Amniotic epithelial cell (primary cell): ENCODE measurements at regions not wholly inside any gene's neighbourhood (a gene's known extent, or its start where the extent isn't known, plus 50 kb on each side); places are given as distances from the start of the nearest gene placed in this dataset.
A peak's percentile ranks its signal among the peaks of the same experiment; 100 is the strongest.

Experiments used
- DNase-seq: peaks from one replicate; pipeline ENCODE4 v3.0.0-alpha.2; 2010; ENCODE audit warnings: low read depth

DNA sequence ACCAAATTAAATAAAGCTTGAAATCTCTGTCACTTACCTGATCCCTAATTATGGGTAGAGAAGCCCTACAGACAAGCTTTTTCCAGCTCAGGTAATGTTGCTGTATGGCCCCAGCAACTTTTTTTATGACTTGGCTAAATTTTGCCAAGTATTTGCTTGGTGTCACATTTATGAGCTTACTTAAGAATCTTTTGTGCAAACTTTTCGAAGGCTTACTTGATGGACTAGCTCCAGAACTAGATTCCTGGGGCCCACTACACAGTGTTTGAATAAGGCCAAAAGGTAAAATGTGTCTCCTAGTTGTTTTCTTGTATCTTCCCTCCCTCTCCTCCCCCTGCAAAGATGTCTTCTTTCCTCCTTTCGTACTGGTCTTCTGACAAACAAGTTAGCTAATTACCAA lies 257.9 kb downstream of the OSR1 start:
- no peak for DNase-seq

DNA sequence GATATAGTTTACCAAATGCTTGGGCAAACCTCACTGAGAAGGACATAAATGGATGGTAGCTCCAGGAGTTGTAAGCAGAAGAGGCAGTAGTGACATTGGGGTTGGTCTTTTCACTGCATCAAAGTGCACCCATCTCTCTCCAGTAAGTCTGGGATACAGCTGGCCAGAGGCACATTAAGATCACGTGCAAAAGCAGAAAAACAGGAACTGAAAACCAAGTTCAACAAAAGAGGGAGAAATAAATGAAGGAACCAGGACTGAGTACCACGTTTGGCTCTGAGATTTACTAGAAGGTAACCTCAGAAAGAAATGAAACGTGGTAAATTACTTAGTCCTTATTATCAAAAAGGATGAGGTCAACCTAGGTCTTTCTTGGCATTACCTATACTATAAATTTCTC lies 259.2 kb downstream of the OSR1 start:
- DNase-seq, result no peak

DNA sequence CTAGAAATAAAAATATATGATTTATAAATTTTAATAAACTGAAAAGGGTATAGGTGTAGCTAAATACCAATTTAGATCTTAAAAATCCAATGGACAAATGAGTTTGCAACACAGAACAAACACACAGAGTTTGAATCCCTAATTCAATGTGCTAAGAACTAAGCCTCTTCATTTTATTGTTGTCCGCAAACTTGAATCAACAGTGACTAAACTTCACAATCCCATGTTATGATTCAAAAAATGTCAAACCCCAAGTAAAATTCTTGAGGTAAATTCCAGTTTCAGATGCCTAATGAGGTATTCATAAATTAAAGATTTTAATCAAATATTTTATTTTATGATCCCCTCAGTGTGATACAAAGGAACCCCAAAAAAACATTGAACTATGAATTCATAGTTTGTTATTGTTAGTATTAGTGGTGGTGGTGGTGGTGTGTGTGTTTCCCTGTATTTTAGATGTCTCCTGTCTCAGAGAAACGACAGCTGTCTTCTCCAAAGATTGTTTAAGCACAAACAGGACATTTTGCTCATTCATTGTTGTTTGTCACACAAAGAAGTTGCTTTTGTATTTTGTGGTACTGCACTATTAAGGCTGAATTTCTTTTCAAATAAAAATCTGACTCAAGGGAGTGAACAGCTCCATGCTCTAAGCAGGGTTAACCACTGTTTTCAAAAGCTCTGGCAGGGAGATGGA lies 259.8 kb downstream of the OSR1 start:
- DNase-seq, result peak; percentile 12

DNA sequence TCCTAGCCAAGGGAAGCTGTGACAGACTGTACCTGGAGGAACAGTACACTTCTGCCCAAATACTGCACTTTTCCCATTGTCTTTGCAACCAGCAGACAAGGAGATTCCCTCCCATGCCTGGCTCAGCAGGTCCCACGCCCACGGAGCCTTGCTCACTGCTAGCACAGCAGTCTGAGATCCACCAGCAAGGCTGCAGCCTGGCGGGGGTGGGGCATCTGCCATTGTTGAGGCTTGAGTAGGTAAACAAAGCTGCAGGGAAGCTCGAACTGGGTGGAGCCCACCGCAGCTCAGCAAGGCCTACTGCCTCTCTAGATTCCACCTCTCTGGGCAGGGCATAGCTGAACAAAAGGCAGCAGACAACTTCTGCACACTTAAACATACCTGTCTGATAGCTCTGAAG lies 268.9 kb downstream of the OSR1 start:
- DNase-seq, result peak; percentile 4

DNA sequence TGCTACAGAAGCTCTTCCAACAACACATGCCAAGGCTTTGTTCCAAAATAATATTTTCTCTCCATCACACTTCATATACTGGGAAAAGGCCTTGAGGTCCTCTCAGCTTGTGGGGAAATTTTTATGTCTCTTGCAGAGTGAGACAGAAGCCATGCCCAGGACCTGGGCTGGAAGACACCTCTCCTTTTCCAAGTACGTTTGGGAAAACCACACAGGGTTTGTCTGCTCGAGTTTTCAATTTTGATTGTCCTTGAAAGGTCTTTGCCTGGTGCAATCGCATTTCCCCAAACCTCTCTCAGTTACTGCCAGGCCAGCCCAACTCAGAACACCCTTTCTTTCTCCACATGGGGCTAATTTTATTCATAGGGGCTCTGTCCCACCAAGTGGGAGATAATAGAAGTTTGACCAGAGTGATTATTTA lies 272.2 kb downstream of the OSR1 start:
- DNase-seq, result no peak

DNA sequence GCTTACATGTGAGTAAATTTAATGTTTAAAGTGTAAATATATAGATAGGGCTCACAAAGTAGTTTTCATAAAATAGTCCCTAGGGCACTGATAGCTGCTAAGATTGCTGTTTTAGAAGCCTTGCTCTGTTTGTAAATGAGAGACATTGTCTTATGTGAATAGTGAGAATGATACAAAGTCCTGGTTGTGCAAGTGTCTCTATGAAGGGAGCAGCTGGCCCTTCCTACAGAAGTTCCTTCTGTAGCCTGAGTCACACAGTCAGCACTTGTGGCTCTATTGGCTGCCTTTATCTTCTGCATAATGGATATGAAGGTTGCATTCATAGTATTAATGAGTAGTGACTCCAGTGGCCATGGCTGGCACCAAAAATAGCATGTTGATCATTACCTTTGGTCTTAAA lies 279.7 kb downstream of the OSR1 start:
- DNase-seq, result no peak

DNA sequence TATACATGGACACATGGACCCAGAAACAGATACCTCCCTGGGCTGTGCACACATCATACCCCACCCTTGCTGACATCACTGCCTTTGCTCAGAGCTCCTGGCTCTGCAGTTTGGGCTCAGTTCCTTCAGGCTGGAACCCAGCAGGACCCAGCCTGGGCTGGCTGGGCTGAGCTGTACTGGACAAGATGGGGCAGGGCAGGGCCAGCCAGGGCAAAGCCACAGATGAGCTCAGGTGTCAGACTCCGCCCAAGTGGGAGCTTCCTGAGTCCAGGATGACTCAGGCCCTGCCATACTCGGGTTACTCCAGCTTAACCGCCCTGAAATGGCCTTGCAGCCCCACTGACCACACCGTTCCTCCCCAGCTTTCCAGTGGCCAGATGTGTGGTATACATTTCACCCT lies 284.9 kb downstream of the OSR1 start:
- peak; percentile 55 for DNase-seq

DNA sequence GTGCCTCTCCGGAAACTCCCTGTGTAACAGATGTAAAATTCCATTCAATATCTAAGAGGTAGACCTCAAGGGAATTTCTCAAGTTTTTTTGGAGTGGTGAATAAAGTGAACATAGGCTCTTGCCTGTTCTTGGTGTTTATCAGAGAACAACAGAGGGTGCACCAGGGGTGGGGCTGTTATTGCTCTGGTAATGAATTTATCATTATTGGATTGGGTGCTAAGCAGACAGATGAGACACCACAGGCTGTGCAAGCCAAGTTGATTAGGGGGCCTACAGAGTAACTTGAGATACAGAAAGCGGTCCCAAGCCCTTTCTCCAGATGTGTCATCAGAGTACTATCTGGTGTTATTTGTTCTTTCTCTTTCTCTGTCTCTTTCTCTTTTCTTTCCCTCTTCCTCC lies 286.3 kb downstream of the OSR1 start:
- DNase-seq, result no peak

DNA sequence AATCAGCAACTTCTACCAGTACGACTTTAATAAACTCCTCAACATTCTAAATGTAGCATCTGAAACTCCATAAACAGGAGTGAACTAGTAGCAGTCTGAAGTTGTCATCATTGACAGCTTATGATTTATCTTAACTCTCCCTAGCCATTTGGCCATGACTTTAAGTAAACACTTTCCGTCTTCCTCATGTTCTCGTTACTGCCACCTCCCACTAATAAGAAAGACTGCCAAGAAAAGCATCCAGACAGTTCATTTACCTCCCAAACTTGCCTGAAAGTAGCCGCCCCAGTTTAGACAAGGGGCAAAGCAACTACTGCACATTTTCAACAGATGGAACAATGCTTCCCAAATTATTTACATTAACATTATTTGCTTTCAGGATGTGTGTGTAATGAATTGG lies 287.5 kb downstream of the OSR1 start:
- DNase-seq, result no peak

DNA sequence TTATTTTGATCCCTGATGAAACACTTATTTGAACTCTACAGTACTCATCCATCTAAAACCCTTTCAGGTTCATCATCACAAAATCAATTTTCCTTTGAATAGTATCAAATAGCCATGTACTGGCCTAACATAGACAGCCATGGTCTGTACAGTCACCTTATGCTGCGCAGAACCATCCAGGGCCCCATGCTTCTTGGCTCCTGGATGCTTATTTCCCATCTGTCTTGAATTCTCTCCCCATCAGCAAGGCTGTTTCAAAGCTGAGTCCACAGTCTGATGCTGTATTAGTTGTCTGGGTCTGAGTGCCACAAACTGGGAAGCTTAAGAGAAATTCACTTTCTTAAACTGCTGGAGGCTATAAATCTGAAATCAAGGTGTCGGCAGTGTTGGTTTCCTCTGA lies 290.2 kb downstream of the OSR1 start:
- DNase-seq, result no peak

DNA sequence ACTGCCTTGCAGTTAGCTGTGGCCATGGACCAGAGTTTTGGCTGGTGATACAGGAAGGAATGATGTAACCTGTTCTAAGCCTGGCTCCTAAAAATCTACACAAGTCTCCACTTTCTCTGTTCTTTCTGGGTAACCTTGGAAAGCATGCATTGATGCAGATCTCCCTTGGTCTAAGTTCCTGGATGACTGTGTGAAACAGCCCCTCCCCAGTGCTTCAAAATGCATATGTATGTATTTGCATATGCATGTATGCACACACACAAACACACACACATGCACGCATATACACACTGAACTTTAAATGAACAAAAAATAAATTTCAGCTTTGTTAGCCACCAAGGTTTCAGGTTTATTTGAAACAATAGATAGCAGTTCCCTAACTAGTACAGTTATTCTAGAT lies 296.1 kb downstream of the OSR1 start:
- DNase-seq, result no peak

DNA sequence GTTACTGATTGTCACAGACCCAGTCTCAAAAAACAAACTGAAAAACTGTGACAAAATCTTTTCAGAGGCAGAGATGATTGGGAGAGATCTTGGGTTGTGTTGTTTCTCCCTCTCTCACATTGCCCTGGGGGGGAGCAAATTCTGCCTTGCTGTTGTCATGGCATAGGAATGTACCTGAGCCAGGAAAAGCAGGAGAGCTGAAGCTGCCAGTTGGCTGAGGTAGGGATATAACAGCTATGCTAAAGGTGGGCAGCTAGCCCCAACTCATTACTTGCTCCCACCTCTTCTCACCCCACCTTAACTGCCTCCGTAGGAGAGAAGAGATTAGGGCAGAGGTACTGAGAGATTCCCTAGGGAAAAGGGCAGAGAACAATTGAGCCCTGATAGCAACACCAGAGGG lies 299.3 kb downstream of the OSR1 start:
- no peak for DNase-seq

DNA sequence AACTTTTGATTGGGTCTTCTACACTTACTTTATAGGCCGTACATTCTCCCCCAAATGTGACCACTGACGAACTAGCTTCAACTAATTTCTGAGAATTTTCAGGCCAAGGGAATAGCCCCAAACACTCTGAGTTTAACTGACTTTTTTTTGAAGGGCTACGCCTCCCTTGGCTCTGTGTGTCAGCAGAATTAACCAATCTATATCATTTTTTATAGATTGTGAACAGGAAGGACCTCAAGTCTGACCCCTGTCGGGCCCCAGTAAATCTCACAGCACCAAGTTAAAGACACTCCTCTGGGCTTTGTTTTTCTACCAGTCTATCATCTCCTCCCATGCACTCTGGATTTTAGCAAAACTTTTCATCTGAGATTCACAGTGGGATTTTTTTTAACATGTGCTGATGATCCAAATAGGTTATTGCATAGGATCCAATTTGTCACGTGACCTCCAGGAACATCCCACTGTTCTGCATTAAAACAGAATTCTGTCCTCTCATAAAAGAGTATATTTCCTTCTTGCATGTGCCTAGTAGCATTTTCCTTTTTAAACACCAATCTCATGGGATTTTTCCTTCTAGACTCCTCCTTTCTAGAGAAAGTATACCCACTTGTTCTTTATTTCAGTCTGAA lies 307.1 kb downstream of the OSR1 start:
- DNase-seq, result no peak

DNA sequence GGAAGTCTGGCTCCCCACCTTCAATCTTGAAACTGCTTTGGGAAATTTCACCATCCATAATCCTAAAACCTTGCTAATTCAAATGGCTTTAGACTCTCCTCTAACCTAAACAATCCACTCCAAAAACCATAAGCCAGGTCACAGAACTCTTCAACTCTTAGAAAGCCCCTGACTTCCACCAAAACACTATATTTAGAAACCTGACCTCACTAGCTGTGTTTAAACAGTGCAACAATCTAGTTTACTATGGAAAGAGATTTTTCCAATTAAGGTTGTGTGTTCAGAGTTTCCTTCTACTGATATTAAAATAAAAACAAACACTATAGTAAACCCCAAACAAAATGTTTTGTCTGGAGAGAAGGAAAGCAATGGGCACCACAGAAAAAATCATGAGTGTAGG lies 308.1 kb downstream of the OSR1 start:
- DNase-seq, result no peak

DNA sequence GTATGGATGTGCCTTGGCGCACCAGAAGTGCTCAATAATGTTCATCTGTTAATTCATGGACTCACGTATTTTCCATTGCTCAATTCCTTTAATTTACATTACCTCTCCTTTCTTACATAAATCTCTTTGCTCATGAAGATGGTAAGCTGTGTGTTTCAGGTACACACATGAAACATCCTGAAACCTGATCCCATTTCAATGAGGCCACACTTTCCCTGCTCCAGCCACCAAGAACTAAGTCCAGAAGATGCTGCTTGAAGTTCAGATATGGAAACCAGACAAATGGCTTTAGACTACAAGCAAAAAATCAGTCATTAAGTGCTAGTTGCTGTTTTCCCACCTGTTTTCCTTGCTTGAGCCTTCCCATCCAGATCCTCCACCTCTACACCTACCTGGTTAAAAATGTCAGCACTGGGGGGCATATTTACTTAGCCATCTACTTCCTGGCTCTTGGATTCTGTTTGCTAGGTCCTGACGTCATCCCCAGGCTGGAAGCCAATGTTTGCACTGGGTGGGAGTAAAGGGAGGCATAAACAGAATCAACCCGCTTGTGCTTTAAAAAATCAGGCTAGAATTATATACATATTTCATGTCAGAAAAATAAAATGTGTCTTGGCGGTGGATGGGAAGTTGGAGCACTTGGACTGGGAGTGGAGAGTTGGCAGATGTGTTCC lies 309.7 kb downstream of the OSR1 start:
- DNase-seq, result peak; percentile 39

DNA sequence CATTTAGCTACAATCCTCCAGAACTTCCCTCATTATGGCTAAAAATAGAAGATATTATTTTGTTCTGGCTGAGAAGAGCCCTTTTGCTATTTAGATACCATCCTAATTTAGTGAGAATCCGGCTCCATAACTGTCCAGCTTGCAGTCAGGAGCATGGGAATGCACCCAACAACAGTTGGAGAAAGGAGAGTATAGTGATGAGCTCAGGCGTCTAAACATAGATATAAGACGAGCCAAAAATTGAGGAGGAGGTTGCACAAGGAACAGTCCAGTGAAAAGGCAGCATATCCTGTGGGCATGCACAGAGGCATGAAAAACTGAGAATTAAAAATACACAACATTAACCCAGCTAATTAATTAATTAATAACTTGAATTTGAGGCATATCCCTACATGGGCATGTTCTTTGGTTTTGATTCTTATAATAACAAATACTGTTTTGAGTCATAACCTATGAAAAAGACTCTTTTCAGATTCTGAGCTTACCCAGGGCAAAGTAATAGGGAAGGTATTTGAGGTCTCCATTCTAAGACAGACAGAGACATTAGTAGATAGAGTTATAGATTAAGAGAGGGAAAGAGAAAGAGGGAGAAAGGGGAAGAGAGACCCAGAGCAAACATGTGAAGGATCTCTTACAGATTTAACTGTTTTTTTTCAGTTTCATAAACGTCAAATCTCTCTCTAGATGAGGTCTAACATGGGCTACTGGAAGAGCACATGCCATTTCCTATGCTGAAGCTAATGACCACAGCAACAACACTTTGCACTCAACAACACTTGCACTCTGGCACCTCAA lies 311.2 kb downstream of the OSR1 start:
- DNase-seq, result no peak

DNA sequence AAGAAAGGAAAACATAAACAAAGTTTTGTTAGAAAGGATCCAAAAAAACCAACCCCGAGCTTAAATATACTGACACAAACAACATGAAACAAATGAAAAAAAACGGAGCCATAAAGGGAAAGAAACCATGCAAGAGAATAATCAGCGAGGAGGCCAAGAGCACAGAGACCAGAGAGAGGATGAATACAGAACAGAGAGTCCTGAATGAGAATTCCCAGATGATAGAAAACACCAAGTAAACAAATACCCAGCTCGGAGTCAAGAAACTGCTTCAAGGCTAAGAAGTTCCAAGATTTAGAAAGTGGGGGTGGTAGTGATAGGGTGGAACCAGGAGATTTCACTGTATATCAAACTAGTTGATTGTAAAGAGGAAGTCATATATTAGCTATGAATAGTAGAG lies 313.3 kb downstream of the OSR1 start:
- DNase-seq, result no peak

DNA sequence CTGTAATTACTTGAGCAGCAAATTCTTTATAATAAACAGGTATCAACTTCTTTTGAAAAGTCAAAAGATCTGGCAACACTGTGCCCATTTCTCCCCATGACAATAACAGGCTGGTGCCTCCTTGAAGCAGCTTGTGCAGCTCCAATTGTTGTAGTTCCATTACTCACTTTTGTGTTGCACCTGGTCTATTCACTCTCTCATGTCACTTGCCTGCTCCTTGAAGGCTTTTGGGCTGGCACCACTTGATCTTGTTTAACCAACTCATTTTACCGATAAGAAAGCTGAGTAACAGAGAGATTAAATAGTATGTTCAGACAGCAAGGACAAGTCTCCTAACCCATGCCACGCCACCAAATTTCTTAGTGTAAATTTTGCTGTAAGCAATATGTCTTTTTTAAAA lies 314.5 kb downstream of the OSR1 start:
- DNase-seq, result no peak

DNA sequence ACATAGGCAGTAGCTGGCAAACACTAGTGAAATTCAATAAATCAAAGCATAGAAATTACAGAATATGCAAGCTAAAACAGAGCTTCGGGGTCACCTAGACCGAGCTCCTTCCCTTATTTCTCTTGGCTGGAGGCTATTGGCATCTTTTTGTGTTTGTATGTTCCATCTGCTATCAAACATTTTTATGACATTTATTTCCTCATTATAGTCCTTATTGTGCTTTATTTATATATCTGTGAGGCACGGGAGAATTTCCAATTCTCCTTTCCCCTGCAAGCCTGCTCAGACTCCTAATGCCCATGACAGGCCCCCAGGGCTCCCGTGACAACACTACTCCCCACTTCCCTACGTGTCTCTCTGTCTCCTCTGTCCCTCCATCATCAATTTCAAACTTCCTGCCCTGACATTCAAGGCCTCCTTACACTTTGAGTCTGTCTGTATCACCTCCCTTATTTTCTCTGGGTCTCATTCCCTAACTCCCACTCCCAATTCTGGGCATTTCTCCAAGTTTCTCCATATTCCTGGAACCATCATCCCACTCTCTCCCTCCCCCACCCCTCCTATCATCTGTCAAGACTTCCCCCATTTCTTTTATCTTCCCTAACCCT lies 316.9 kb downstream of the OSR1 start:
- DNase-seq, result peak; percentile 11

DNA sequence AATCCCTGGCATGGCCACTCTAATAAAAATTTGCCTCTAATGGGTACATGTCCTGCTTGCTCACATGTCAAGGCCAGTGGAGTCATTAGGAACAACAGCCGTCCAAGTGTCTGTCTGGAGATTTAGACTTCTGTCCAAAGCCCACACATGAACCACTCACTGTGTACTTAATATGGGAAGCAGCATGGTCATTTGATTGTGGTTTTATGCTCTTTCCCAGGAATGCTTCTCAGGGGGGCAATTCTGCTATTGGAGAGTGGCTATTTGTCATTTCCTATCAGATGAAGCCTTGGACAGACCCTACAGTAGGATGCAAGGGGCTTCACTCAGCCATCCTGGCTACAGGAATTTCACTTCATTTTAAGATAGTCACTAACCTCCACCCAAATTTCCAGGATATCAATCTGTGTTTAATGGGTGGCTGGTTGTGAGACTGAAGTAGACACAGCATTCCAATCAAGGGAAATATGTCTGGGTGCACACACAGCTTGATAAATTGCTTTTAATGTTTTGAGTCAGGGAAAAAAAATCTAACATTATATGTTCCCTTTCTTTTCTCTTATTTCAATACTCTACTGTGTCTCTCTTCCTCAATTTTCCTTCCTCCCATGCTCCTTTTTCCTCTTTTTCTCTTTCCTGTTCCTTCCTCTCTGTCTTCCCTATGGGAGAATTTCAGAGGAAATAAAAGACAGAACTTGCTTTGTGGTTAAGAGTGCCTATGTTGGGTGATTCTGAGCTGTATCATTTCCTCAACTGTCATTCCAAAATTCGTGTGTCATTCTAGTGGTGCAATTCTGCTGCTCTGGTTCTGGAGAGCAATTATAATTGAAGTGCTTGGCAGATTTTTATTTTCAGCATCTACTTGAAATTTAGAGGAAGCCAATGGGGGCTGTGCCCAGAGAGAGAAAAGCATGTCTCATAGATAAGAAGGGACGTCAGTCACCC lies 320.1 kb downstream of the OSR1 start:
- peak; percentile 82 for DNase-seq

DNA sequence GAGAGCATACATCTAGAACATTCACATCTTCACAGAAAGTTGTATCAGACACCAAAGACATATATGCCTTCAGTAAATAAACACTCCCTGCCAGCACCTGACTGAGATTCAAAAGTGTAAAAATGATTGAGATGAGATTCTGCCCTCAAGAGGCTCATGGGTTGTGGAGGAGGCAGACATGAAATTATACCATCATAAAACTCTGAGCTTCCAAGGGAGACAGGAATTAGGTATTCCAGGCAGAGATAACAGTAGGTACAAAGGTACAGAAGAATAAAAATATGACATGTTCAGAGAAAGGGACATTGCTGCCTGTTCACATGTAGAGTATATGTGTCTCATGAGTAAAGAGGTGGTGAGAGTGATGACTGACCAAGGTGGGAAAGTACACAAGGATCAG lies 322.3 kb downstream of the OSR1 start:
- DNase-seq, result no peak
